WI38 (cell line): ENCODE measurements at regions not wholly inside any gene's neighbourhood (a gene's known extent, or its start where the extent isn't known, plus 50 kb on each side); places are given as distances from the start of the nearest gene placed in this dataset.
"Not testable (repeated sequence)": the region's sequence is repeated elsewhere in the genome, so short reads cannot be mapped to it uniquely, and the experiment has no call there.

Source experiments
- H3K4me3 ChIP-seq: 2 replicates; pipeline ENCODE4 v1.5.1; 2011; ENCODE audit warnings: low read depth, mild to moderate bottlenecking, control low read depth, low read length
- CTCF ChIP-seq: IDR thresholded peaks from 2 replicates; pipeline ENCODE4 v1.5.1; 2012; ENCODE audit warnings: low read depth, mild to moderate bottlenecking, control low read depth, low read length

- H3K4me3 ChIP-seq = no peak overlapping the region
- TF ChIP-seq CTCF = no peak
Measured at GRCh38 chr3:125683067-125683829, 88.0 kb upstream of the OSBPL11 start.

- TF ChIP-seq CTCF = peak; percentile 34
- H3K4me3 ChIP-seq = no peak overlapping the region
Measured at GRCh38 chr3:125684199-125684598, 88.9 kb upstream of the OSBPL11 start.

GRCh38 chr3:125685741-125686140 lies 90.4 kb upstream of the OSBPL11 start:
- H3K4me3 ChIP-seq = not testable (repeated sequence)

DNA sequence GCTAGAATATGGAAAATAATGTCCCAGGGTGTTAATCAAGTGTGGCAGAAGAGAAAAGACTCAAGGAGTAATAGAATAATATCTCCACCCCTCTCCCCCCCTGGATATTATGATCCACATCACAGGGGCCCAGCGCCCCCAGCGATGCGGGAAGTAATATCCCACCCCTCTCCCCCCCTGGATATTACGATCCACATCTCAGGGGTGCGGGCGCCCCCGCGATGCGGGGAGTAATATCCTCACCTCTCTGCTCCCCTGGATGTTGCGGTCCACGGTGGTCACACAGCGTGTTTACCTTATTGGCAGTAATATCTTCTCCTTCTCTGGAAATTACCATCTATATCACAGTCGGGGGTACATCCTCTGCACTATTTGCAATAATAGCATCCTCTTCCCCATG lies 97.1 kb upstream of the OSBPL11 start:
- no peak for TF ChIP-seq CTCF
- H3K4me3 ChIP-seq = no peak overlapping the region

DNA sequence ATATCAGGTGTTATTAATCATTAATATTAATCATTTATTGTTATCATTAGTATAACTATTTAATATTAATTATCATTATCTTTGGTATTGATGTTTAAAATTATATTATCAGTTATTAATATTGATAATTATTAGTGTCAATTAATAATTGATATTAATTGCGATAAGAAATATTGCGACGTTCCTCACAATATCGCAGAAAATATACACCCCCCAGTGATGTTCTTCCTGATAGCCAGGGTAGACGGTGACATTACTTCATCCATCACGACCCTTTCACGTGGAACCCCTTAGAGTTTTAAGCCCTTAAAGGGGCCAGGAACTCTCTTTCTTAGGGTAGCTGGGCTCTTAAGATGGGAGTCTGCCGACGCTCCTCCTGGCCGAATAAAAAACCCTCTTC lies 98.6 kb upstream of the OSBPL11 start:
- no peak for TF ChIP-seq CTCF
- no peak overlapping the region for H3K4me3 ChIP-seq

DNA sequence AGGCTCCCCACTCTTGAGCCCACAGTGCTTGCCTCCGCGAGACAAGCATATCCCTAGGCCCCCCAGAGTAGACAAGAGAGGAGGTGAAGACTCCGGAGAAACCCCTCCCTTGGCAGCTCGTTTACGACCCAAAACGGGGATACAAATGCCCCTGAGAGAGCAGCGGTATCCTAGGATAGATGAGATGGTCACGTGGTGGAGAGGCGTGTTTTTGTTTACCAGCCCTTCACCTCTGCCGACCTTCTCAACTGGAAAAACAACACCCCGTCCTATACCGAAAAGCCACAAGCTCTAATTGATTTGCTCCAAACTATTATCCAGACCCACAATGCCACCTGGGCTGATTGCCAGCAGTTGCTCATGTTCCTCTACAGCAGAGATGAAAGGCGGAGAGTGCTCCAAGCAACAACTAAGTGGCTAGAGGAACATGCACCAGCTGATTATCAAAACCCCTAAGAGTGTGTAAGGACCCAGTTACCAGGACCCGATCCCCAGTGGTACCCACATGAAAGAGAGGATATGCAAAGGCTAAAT lies 99.5 kb upstream of the OSBPL11 start:
- TF ChIP-seq CTCF = no peak
- H3K4me3 ChIP-seq = no peak overlapping the region

- no peak for TF ChIP-seq CTCF
- no peak overlapping the region for H3K4me3 ChIP-seq
Measured at GRCh38 chr3:125695688-125696087, 100.4 kb upstream of the OSBPL11 start.

GRCh38 chr3:125697126-125697525 lies 101.8 kb upstream of the OSBPL11 start:
- not testable (repeated sequence) for H3K4me3 ChIP-seq

- H3K4me3 ChIP-seq = not testable (repeated sequence)
Measured at GRCh38 chr3:125697979-125698640, 102.8 kb upstream of the OSBPL11 start.
